ENCODE measurements at regions not wholly inside any gene's neighbourhood (a gene's known extent, or its start where the extent isn't known, plus 50 kb on each side); places are given as distances from the start of the nearest gene placed in this dataset.
"Not testable (repeated sequence)": the region's sequence is repeated elsewhere in the genome, so short reads cannot be mapped to it uniquely, and the experiment has no call there.

- Histone ChIP-seq H3K4me1 (peaks cover 0 to 17% of the 10 kb centered on the region in 2 donors), H3K36me3 (no peaks in the 10 kb centered on the region), H3K27ac (no peak overlapping the region), H3K9me3 (no peaks in the 10 kb centered on the region), H3K4me3 (replicated peaks in 1 of 3) (no peak overlapping the region), H3K27me3 (no peaks in the 10 kb centered on the region)
- WGBS, 2 donors: 92 to 93% methylated on average over 4 to 11 of the region's 17 CpGs
- intact Hi-C loops (cut with DNase I): no loop called here
- TF ChIP-seq POLR2A (IDR thresholded peaks at IDR 0.05) (no peak), CTCF (IDR thresholded peaks at IDR 0.05) (no peak)
- no peak for DNase-seq
These were observed 208.3 kb downstream of the TBC1D2B start for GRCh38 chr15:77869021-77869895.

DNA sequence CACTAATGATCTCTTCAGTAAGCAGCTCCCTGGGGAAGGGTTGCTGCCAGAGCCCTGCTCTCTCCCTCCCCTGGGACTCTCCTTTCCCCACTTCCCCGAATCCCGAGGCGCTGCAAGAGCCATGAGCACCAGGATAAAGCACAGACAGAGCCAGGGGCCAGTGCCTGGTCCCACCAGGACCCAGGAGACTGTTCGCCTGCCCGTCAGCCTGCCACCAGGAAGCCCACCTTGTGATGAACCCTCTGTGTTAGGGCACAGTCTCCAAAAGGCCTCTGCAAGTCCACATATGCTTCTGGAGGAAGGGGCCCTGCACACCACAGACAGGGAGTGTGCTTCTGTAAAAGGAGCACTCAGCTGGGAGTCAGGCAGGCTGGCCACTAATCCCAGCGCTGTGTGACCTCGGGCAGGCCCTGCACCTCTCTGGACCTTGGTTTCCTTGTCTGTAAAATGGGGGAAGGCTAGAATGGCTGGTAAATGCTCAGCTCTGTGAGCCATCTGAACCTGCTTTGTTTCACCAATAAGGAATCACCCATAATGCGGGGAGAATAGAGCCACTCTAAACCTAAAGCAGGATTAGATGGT lies 209.4 kb downstream of the TBC1D2B start:
- H3K4me1 ChIP-seq: peaks cover 0 to 23% of the 10 kb centered on the region in 2 donors
- intact Hi-C loops (cut with DNase I): not testable (repeated sequence)
- 83 to 88% methylated on average over 7 to 8 of the region's 8 CpGs for WGBS, 2 donors

GRCh38 chr15:77867266-77868047 lies 210.1 kb downstream of the TBC1D2B start:
- DNase-seq: no peak
- H3K9me3 ChIP-seq: no peaks in the 10 kb centered on the region
- no peaks in the 10 kb centered on the region for H3K36me3 ChIP-seq
- WGBS, 2 donors: 87 to 91% methylated on average over 23 to 24 of the region's 24 CpGs
- H3K4me1 ChIP-seq: peaks cover 0 to 23% of the 10 kb centered on the region in 2 donors
- TF ChIP-seq CTCF (IDR thresholded peaks at IDR 0.05): no peak
- intact Hi-C loops (cut with DNase I): no loop called here
- H3K27me3 ChIP-seq: no peaks in the 10 kb centered on the region
- no peak overlapping the region for H3K27ac ChIP-seq
- no peak overlapping the region for H3K4me3 ChIP-seq (replicated peaks in 1 of 3)

More for the DNA sequence above, 209.4 kb downstream of the TBC1D2B start:
- not testable (repeated sequence) for H3K27ac ChIP-seq; H3K4me3 ChIP-seq (replicated peaks in 1 of 3); H3K9me3 ChIP-seq; H3K36me3 ChIP-seq; H3K27me3 ChIP-seq; DNase-seq

- Histone ChIP-seq H3K9me3 (no peaks in the 10 kb centered on the region), H3K27ac (no peak overlapping the region), H3K27me3 (no peaks in the 10 kb centered on the region), H3K36me3 (no peaks in the 10 kb centered on the region), H3K4me3 (replicated peaks in 1 of 3) (no peak overlapping the region), H3K4me1 (peaks cover 0 to 23% of the 10 kb centered on the region in 2 donors)
- no peak for TF ChIP-seq CTCF (IDR thresholded peaks at IDR 0.05)
- DNase-seq: no peak
- WGBS, 2 donors: 68 to 80% methylated on average over 4 to 8 of the region's 8 CpGs
- intact Hi-C loops (cut with DNase I): no loop called here
These were observed 210.8 kb downstream of the TBC1D2B start for GRCh38 chr15:77866596-77867125.

DNA sequence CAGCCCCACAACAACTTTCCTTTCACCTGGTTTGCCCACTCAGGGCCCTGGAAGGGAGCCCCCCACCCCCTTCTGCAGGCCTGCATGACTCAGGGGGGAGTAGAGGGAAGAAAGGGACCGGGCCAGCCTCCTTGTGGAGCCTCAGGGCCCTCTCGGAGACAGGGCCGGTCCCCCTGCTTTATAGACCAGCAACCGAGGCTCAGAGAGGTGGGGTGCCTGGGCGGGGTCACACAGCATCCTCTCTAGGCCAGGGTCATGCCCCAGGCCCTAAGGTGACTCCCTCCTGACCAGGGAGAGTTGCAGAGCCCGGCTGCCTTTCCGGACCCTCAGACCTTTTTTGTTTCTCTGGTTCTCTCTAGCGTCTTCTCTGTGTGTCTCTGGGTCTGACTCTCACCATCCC lies 211.3 kb downstream of the TBC1D2B start:
- H3K27ac ChIP-seq: no peak overlapping the region
- peaks cover 0 to 23% of the 10 kb centered on the region in 2 donors for H3K4me1 ChIP-seq
- H3K4me3 ChIP-seq (replicated peaks in 1 of 3): no peak overlapping the region
- H3K27me3 ChIP-seq: no peaks in the 10 kb centered on the region
- intact Hi-C loops (cut with DNase I): no loop called here
- H3K36me3 ChIP-seq: no peaks in the 10 kb centered on the region
- WGBS, 2 donors: 90 to 93% methylated on average over 4 to 7 of the region's 8 CpGs
- H3K9me3 ChIP-seq: no peaks in the 10 kb centered on the region
- TF ChIP-seq POLR2A (IDR thresholded peaks at IDR 0.05) (no peak), CTCF (IDR thresholded peaks at IDR 0.05) (no peak)
- DNase-seq: no peak

All from thyroid gland (tissue), 4 donors.